Amygdala (tissue), 56 donors: ENCODE measurements at regions not wholly inside any gene's neighbourhood (a gene's known extent, or its start where the extent isn't known, plus 50 kb on each side); places are given as distances from the start of the nearest gene placed in this dataset.
"Not testable (repeated sequence)": the region's sequence is repeated elsewhere in the genome, so short reads cannot be mapped to it uniquely, and the experiment has no call there.

ENCODE experiments used
- DNase-seq, 56 donors: peaks; one replicate each; lab custom pipeline; 2025; lab: John Stamatoyannopoulos, UW

DNA sequence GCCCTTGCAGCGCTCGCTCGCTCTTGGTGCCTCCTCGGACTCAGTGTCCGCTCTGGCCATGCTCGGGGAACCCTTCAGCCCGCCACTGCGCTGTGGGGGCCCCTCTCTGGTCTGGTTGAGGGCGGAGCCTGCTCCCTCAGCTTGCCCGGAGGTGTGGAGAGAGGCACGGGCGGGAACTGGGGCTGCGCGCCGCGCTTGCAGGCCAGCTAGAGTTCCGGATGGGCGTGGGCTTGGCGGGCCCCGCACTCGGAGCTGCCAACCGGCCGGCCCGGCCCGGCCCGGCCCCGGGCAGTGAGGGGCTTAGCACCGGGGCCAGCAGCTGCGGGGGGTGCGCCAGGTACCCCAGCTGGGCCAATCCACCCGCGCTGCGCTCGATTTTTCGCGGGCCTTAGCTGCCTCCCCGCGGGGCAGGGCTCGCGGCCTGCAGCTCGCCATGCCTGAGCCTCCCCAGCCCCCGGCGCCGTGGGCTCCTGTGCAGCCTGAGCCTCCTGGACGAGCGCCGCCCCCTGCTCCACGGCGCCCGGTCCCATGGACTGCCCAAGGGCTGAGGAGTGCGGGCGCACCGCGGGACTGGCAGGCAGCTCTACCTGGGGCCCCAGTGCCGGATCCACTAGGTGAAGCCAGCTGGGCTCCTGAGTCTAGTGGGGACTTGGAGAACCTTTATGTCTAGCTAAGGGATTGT, 217.0 kb upstream of the PKN2 start:
- DNase-seq, result no peak

DNA sequence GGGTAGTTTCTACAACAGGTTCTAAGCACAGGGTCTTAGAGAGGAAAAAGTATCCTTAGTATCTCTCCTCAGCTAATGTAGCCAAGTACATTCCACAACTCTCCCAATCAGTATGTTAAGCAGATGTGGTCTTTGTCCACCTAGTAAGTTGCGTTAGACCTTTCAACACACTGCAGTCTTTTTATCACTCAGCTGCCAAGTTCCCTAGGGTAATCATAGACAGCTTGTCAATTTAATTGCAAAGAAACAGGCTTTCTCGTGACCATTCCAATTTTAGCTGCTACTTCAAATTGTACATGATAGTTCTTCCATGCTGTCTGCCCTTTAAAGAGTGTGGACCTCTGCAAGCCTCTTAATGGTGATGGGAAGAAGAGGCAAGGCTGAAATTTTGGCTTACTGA, 211.8 kb upstream of the PKN2 start:
- no peak for DNase-seq

DNA sequence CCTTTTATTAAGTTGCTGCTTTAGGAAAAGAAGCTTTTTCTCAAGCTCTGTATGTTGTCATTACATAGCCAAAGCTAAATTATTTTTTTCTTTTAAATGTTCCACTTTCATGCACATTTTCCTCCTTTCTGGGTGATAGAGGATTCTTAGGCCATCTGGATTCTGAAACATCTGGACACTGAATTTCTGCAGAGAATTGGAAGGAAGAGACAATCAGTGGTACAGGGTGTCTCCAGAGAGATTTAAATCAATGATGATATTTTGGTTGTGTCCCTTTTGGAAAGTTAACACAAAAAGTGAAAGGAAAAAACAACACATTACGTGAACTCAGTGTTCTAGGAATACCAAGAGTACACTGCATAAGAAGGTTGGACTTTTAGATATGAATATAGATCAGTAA, 211.4 kb upstream of the PKN2 start:
- no peak for DNase-seq

DNA sequence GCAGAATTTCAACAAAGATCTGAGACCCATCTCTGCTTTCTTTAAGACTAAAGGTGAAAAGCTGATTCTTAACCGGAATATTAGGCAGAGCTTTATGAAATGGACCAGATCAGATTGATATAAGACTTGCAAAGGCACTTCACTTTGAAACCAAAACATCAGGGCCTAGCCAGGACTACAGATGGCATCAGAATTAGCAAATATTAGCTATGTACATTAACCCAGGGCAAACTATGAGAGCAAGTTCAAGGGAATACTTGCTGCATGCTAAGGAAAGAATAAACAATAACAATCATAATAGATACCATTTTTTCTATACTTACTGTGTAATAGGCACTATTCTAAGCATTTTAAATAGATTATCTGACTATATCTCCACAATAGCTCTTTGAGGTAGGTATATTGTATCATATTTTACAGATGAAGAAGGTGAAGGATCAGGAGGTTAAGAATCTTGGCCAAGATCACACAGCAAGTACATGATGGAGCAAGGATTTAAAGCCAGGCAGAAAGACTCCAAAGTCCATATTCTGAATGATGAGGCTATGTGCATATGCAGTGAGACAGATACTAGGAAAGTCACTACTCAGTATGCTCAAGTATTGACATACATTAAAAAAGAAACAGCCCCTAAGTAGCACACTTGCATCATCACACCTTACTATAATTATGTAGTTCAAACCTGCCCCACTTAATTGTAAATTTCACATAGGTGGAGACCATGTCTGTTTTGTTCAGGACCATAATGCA, 209.3 kb upstream of the PKN2 start:
- no peak for DNase-seq

DNA sequence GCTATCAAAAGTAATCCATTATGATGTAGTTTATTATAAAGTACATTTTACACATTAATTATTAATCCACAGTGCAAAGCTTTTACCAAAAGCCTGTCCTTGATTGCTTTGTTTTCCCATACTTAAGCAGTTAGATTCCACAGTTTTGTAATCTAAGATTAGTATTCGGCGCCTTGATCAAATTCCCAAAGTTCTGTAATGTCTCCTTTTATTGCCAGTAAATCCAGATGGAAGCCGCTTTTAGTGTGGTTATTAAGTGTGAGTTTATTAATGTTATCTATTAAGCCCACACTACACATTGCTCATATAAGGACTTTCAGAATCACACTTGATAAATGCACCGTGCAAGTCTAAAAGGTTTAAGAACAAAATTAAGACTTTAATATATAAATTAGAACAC, 199.2 kb upstream of the PKN2 start:
- DNase-seq, result no peak

DNA sequence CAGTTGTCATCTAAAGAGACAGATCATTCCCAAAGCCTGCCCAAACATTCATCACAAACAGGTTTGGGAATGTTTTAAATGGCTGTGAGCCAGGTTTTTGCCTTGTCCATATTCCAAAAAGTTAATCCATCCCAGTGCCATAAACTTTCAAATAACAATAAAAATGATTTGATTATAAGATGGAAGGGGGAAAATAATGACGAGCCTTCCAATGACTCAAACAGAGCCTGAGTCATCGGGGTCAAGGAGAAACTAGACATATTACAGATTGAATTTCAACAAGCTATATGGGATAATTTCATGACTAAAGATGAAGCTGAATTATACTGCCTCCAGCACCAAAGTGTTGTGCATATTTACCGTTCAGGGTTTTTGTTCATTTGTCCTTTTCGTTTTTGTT, 195.8 kb upstream of the PKN2 start:
- no peak for DNase-seq

DNA sequence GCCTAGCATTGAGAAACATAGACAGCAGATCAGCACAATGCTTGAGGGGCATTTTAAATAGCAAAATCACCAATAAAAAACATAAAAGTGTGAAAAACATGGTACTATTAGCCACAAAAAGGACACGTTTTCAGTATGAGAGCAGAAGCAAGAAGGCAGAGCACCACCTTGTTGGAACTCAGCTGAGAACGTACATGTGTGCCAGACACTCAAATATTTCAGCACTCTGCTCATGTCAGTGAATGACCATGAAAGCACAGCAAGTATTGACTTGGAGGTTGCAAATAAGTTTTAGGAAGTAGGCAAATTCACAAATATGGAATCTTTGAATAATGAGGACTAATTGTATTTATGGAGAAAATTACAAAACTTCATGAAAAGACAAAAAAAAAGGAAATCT, 193.4 kb upstream of the PKN2 start:
- DNase-seq, result no peak

DNA sequence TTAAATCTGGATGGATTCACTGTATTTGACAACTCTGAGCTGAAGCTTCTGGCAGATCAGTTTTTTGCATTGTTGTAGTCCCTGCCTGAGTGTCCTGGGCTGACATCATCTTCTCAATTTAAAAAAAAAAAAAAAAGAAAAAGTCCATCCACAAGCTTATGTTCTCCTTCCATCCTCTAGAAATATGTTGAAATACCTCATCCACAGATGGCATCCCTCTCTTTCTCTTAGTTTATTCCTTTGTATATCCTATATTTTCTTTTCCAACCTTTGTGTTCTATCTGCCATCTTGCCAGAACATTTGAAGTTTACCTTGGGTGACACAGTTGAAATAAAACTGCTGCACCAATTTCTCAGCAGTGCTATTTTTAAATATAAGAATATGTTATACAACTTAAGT, 184.4 kb upstream of the PKN2 start:
- DNase-seq, result no peak

DNA sequence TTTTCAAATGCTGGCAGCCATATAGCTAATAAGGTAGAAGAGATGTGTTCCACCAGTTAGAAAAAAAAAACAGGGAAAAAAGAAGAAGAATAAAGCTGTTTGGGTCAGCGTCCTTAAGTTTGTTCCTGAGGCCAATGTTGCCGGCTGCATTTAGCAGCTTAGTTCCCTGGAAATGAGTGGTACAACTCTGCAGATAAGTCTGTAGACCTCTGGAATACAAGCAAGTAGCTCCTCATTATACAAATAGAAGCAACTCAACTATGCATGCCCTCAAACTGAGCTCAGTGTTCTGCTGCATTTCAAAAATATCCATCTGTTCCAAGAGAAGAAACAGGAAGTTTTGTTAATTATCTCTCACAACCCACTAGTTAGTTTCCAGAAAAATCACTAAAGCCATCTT, 181.2 kb upstream of the PKN2 start:
- no peak for DNase-seq

DNA sequence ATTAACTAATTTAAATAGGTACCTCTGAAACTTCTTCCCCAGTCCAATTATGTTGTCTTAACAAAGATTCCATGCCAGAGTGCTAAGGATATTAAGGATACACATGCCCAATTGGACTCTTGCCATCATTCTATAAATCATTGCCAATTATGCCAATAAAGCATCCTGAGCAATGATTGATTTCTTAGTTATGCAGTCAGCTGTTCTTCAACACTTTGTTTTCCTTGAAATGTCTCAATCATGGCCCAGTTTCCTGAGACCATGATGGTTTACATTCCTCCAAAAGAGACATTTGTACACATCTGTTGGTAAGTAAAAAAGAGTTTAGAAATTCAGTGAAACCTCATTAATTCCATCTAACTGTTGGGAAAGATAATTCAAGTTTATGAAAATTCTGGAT, 180.4 kb upstream of the PKN2 start:
- DNase-seq, result no peak

DNA sequence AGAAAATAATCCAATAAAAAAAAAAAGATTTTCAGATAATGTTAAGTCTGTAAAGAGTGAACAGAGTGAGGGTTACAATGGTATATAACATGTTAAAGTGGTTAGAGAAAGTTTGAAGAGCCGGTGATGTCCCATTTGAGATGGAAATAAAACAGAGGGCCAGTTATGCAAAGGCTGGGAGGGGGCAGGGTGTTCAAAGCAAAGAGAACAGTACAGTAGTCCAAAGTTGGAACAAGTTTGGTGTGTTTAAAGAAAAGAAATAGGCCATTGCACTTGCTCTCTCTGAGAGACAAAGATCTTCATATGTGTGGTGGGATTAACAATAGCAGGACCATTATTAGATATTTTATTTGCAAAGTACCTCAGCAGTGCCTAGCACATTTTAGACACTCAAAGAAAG, 179.5 kb upstream of the PKN2 start:
- no peak for DNase-seq

DNA sequence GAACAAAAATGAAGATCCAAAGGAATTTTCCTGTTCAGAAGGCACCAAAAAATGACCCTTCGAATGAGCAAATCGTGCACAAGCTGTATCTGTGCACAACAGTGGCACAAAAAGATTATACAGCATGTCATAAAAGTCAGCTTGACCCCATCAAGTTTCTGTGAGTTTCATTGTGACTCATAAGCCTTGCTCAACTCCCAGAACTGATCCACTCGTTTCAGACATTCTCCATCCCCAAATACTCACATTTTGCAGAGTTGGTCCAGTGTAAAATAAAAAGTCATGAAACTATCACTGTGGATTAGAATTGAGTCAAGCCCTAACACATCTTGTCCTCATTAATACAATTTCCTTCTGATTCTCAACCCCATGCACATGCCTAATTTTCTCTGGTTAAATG, 174.7 kb upstream of the PKN2 start:
- DNase-seq, result no peak

DNA sequence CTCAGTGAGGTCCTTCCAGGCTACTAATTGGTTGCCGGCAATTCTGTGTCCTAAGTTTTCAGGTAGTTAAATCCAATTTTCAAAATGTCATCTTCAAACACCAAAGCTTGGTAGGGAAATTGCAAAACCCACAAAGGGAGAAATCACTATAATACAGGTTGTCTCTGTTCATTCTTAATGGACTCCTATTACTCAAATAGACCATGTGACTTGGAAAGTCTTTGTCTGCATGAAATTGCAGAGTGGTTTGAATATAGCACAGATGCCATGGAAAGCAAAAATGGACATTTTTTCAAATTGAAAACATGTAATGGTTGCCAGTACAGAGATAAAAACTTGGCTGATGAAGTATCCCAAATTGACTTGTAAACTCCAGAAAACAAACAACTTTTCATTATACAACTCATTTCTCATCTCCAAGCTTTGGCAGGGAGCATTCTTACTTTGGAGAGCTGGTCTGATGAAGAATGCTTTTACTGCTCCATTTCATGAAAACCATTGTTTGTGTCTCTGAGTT, 169.5 kb upstream of the PKN2 start:
- no peak for DNase-seq

DNA sequence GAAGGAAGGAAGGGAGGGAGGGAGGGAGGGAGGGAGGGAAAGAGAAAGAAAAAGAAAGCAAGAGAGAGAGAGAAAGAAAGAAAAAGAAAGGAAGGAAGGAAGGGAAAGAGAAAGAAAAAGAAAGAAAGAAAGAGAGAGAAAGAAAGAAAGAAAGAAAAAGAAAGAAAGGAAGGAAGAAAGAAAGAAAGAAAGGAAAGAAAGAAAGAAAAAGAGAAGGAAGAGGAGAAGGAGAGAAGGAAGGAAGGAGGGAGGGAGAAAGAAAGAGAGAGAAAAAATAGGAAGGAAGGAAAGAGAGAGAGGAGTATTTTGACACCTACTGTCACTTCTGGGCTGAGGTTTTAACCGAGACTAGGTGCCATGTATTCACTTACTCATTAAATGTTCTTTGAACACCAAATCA, 166.6 kb upstream of the PKN2 start:
- DNase-seq, result not testable (repeated sequence)

DNA sequence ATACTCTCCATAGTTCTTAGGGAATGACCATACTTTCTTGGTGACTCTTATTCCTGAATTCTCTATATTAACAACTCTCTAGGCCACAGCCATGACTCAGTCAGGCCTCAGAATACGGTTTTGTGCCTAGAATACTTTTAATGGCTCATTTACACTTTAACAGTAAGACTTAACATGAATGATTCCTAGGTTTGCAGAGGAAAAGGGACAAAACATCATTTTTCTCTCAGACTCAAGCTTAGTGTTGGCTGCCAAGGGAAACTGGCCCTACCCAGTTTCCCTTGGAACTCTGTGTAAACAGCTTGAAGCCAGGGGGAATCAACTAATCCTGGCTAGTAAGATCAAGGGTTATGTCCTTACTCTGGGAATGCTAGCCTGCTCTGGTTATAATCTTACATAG, 164.9 kb upstream of the PKN2 start:
- DNase-seq, result no peak

DNA sequence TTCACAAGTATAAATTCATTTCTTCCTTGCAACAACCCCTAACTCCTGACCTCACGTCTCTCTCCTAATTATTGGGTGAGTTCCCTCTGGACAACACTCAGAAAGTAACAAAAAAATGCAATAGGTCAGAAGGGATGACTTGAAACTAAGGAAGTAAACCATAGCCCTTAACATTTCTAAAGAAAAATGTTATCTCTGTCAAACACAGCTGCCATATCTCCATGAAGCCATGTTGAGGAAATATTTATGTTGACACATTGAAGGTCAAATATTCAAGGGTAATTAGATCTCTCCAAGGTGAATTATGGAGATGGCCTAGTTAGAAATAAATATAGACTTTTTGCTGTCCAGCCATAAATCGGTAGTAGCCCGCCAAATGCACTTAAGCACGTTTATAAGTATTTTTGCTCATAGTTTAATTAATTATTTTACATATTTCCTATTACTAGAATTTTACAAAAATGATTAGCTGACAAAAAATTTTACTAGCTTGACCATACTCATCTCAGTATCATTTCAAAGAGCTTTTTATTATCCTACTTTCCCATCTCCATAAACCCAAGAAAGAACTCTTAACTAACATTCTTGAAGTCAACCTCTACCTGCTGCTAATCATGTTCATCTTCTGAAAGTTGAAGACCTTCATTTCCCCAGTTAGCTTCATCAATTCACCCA, 160.1 kb upstream of the PKN2 start:
- no peak for DNase-seq

DNA sequence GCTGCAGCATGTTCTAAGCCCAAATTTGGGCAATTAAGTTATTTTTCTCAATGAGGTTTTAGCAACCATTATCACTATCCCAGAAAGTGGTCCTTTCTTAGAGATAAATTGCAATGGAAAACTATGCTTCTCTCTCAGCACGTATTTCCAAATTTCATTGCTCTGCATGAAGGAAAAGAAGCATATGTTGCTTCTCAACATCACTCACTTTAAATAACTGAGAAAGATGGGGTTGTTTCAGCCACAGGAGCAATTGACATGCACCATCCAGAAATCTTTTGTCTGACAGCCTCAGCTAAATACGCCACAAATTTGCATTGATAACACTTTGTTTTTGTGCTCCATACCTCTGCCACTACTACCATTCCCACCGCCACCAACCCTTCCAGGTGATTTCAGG, 157.6 kb upstream of the PKN2 start:
- no peak for DNase-seq

DNA sequence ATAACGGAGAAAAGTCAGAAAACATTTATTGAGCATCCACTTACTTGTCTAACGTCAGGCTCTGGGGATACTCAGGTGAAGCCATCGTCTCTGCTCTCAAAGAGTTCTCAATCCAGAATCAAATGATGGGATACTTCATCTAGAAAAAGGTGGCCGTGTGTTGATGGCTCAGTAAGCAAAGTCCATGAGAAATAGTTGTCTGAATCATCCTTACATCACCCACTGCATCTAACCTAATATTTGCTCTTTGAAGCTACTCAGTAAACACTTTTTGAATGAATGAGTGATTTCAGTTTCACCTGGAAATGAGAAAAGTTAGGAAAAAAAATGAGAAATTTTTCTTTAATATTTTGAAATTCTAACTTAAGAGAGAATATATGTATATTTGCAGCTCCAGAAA, 155.3 kb upstream of the PKN2 start:
- DNase-seq, result no peak

DNA sequence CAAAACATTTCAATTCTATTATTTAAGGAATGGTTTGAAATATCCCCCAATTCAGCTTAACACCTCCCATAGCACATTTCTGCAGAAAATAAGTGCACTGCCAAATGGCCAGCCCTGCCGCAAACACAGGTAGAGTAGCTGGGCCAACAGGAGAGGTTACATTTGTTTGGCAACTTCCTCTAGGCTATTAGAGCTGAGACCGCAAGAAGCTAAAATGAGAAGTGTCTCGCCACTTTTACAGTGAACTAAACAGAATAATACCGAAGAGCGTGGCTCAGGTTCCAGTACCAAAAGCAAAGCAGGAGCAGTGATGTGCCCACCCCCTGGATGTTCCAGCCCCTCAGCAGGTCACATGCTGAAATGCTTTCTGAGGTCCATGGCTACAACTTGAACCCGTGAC, 154.5 kb upstream of the PKN2 start:
- no peak for DNase-seq

DNA sequence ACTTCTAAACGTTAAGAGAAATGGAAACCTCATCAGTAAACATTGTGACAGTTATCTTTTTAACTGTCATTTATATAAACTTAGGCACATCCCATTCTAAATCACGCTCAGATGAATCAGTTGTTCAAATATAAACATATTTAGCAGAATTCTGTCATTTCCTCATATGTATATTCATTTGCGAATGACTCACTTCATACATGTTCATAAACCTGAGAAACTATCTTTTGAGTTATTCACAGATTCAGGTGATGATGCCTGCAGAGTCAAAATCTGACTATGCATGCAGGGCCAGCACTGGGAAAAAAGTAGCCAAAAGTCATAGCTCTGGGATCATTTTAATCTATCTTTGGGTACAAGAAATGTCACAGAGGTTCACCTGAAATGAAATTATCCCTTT, 153.8 kb upstream of the PKN2 start:
- DNase-seq, result no peak

DNA sequence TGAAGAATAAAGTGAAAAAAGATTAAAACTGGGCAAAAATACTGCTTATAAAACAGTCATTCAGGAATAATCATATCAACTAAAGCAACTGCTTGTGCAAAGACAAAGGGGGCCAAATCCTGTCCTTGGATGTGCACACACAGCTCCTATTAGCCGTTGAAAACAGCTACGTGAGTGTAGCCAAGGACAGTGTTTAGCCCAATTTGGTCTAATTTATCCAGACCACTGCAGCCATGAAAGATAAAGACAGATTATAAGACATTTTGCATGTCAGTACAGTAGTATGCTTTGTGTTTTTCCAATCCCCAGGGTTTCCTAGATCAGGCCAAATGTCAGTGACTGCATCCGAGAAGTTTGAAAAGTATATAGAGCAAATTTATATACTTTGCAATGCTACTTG, 146.3 kb upstream of the PKN2 start:
- DNase-seq, result no peak
